ENCODE measurements at regions not wholly inside any gene's neighbourhood (a gene's known extent, or its start where the extent isn't known, plus 50 kb on each side); places are given as distances from the start of the nearest gene placed in this dataset.

DNA sequence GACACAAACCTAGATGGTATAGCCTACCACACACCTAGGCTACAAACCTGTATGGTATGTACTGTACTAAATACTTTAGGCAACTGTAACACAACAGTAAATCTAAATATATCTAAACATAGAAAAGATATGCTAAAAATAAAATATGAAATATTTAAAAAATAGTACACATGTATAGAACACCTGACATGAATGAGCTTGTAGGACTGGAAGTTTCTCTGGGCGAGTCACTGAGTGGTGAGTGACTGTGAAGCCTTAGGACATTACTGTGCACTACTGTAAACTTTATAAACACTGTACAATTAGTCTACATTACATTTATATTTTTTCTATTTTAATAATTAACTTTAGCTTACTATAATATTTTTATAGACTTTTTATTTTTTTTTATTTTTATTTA, 1301.3 kb downstream of the FAM181B start:
- no peaks in the 10 kb centered on the region for H3K36me3 ChIP-seq (ENCODE audit: control insufficient read depth, insufficient read depth, low read length)
- TF ChIP-seq, protein P1, sequence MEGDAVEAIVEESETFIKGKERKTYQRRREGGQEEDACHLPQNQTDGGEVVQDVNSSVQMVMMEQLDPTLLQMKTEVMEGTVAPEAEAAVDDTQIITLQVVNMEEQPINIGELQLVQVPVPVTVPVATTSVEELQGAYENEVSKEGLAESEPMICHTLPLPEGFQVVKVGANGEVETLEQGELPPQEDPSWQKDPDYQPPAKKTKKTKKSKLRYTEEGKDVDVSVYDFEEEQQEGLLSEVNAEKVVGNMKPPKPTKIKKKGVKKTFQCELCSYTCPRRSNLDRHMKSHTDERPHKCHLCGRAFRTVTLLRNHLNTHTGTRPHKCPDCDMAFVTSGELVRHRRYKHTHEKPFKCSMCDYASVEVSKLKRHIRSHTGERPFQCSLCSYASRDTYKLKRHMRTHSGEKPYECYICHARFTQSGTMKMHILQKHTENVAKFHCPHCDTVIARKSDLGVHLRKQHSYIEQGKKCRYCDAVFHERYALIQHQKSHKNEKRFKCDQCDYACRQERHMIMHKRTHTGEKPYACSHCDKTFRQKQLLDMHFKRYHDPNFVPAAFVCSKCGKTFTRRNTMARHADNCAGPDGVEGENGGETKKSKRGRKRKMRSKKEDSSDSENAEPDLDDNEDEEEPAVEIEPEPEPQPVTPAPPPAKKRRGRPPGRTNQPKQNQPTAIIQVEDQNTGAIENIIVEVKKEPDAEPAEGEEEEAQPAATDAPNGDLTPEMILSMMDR (IDR thresholded peaks at IDR 0.05; ENCODE audit: insufficient read depth, low read length, severe bottlenecking) = no peak
- DNase-seq (ENCODE audit: low read depth) (peak; percentile 65), FAIRE-seq (no peak)
- H3K27me3 ChIP-seq (ENCODE audit: control insufficient read depth, insufficient read depth, low read length) = no peaks in the 10 kb centered on the region
- no peak overlapping the region for H3K4me3 ChIP-seq (ENCODE audit: low read depth, low read length)

DNA sequence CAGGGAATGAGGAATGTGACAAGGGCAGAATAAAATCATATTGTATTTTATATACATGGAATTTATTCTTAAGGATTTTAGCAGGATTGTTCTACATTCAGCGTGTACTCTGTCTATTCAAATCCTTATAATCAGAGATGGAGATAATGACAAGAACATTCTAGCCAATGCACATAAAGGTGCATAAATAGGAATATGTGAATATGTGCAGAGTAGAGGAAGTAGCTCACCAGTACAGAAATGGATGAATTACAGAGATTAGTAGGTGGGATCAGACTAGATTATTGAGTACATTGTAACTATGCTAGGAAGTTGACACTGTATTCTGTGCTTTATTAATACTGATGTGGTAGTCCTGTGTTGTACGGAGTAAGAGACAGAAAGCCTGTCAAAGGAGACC, 1308.8 kb downstream of the FAM181B start:
- H3K36me3 ChIP-seq (ENCODE audit: control insufficient read depth, insufficient read depth, low read length) = no peaks in the 10 kb centered on the region
- DNase-seq (ENCODE audit: low read depth) (no peak), FAIRE-seq (no peak)
- H3K27me3 ChIP-seq (ENCODE audit: control insufficient read depth, insufficient read depth, low read length) = no peaks in the 10 kb centered on the region
- TF ChIP-seq, protein P1 (IDR thresholded peaks at IDR 0.05; ENCODE audit: insufficient read depth, low read length, severe bottlenecking) = no peak
- no peak overlapping the region for H3K4me3 ChIP-seq (ENCODE audit: low read depth, low read length)

DNA sequence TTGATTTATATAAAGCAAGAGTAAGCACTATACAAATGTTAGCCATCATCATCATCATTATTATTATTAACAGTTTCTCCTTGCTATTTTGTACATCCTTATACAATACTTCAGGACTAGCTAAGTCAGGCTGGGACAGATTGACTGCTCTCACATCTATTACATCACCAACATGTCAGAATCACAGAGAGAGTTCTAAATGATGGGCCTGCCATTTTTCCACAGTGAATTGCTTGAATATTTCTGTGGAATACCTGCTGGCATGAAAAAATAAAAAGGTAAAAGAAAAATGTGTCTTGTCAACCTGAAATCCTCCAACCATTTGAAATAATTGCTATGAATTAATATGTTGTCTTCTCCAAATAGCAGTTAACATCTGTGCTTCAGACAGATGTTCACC, 1311.3 kb downstream of the FAM181B start:
- no peak overlapping the region for H3K4me3 ChIP-seq (ENCODE audit: low read depth, low read length)
- H3K27me3 ChIP-seq (ENCODE audit: control insufficient read depth, insufficient read depth, low read length) = no peaks in the 10 kb centered on the region
- no peaks in the 10 kb centered on the region for H3K36me3 ChIP-seq (ENCODE audit: control insufficient read depth, insufficient read depth, low read length)
- TF ChIP-seq, protein P1 (IDR thresholded peaks at IDR 0.05; ENCODE audit: insufficient read depth, low read length, severe bottlenecking) = no peak
- DNase-seq (ENCODE audit: low read depth) = no peak
- no peak for FAIRE-seq

DNA sequence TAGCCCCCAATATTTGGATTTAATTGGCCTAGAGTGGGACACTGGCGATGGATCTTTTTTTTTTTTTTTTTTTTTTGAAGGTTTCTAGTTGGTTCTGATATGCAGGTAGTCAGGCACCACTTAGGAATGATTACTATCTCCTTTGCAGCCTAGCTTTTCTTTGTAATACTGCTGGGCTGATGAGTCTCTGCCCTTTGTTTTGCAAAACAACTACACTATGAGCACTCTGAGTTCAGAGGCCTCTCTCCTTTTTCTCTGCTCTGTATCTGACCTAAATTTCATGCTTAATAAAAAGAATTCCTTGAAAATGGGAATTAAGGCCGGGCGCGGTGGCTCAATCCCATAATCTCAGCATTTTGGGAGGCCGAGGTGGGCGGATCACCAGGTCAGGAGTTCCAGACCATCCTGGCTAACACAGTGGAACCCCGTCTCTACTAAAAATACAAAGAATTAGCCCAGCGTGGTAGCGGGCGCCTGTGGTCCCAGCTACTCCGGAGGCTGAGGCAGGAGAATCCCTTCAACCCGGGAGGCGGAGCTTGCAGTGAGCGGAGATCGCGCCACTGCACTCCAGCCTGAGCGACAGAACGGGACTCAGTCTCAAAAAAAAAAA, 1312.3 kb downstream of the FAM181B start:
- no peak for DNase-seq (ENCODE audit: low read depth)
- H3K4me3 ChIP-seq (ENCODE audit: low read depth, low read length) = no peak overlapping the region
- H3K36me3 ChIP-seq (ENCODE audit: control insufficient read depth, insufficient read depth, low read length) = no peaks in the 10 kb centered on the region
- TF ChIP-seq, protein P1 (IDR thresholded peaks at IDR 0.05; ENCODE audit: insufficient read depth, low read length, severe bottlenecking) = no peak
- no peak for FAIRE-seq
- H3K27me3 ChIP-seq (ENCODE audit: control insufficient read depth, insufficient read depth, low read length) = no peaks in the 10 kb centered on the region

DNA sequence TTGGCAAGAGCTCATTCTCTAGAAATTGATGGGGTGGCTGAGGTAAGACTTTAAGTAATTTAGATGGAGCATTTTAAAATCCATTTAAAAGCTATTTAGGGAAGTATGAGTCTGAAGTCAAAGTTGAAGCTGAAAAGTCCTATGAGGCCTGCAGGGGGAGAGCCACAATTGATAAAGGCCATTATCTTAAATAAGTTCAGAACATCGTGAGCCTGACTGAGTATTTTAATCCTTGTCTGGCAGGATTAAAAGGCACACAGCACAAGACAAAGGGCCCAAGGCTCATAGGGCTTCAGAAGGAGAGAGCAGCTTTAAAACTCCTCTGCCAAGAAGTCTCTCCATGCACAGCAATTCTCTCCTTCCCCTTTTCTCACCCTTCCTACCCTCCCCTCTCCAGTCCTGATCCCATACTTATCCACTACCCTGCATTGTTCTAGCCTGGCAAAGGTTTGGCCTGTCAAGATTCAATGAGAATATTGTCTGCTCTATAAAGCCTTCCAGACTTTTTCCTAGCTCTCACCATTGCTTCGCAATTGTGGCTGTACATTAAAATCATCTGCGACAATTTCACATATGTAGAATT, 1312.9 kb downstream of the FAM181B start:
- Histone ChIP-seq H3K4me3 (ENCODE audit: low read depth, low read length) (no peak overlapping the region), H3K36me3 (ENCODE audit: control insufficient read depth, insufficient read depth, low read length) (no peaks in the 10 kb centered on the region), H3K27me3 (ENCODE audit: control insufficient read depth, insufficient read depth, low read length) (no peaks in the 10 kb centered on the region)
- TF ChIP-seq, protein P1 (IDR thresholded peaks at IDR 0.05; ENCODE audit: insufficient read depth, low read length, severe bottlenecking) = no peak
- FAIRE-seq = no peak
- DNase-seq (ENCODE audit: low read depth) = no peak

DNA sequence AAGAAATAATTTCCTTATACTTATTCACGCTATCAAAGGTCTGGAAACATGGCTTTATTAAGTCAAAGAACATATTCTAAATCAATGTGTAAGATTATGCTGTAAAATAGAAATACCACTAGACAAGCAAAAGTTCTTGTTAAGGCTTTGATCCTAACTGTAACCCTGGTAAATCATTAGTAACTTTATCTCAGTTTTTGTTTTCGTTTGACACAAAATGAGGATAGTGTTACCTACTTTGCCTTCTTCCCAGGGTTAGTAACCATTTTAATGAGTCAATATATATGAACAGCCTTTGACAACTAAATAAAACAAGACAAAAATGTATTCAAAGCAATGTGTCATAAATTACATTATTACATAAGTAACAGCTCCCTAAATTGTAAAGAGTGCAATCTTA, 1336.3 kb downstream of the FAM181B start:
- no peak for FAIRE-seq
- Histone ChIP-seq H3K27me3 (ENCODE audit: control insufficient read depth, insufficient read depth, low read length) (no peaks in the 10 kb centered on the region), H3K4me3 (ENCODE audit: low read depth, low read length) (no peak overlapping the region), H3K36me3 (ENCODE audit: control insufficient read depth, insufficient read depth, low read length) (no peaks in the 10 kb centered on the region)
- no peak for DNase-seq (ENCODE audit: low read depth)
- TF ChIP-seq, protein P1 (IDR thresholded peaks at IDR 0.05; ENCODE audit: insufficient read depth, low read length, severe bottlenecking) = no peak
